ENCODE measurements at regions not wholly inside any gene's neighbourhood (a gene's known extent, or its start where the extent isn't known, plus 50 kb on each side); places are given as distances from the start of the nearest gene placed in this dataset.

DNA sequence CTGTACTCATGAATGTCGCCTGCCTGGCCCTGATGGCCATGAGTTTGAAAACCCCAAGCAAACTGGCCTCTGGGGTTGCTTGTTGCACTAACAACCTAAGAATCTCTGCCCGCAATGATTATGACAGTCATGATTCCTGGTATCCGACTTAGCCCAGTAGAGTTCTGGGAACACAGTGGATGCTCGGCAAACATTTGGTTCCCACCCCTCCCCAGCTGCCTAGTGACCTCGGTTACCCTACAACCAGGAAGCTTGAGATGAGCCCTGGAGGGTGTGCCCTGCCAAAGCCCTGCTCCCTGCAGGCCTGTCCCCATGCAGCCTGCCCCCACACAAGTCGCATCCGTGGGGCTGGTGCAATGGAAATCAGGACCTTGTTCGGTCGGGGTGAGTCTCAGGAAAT, 76.0 kb upstream of the ZBTB40 start:
- Histone ChIP-seq H3K4me3 (no peak overlapping the region), H3K36me3 (replicated peaks in 1 of 2; ENCODE audit: insufficient read depth in 1 of 2, low read depth in 2 of 2) (no peaks in the 10 kb centered on the region), H3K27ac (no peak overlapping the region), H3K4me1 (no peaks in the 10 kb centered on the region), H3K27me3 (no peaks in the 10 kb centered on the region), H3K9me3 (no peaks in the 10 kb centered on the region)
- DNase-seq = no peak
- ATAC-seq = no peak
- WGBS, 2 donors = 65 to 75% methylated on average over 4 to 9 of the region's 9 CpGs
- intact Hi-C loops (cut with DNase I) = no loop called here
- TF ChIP-seq, protein P1, sequence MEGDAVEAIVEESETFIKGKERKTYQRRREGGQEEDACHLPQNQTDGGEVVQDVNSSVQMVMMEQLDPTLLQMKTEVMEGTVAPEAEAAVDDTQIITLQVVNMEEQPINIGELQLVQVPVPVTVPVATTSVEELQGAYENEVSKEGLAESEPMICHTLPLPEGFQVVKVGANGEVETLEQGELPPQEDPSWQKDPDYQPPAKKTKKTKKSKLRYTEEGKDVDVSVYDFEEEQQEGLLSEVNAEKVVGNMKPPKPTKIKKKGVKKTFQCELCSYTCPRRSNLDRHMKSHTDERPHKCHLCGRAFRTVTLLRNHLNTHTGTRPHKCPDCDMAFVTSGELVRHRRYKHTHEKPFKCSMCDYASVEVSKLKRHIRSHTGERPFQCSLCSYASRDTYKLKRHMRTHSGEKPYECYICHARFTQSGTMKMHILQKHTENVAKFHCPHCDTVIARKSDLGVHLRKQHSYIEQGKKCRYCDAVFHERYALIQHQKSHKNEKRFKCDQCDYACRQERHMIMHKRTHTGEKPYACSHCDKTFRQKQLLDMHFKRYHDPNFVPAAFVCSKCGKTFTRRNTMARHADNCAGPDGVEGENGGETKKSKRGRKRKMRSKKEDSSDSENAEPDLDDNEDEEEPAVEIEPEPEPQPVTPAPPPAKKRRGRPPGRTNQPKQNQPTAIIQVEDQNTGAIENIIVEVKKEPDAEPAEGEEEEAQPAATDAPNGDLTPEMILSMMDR (IDR thresholded peaks at IDR 0.05) = no peak
- no peak for TF ChIP-seq POLR2A (IDR thresholded peaks at IDR 0.05)

DNA sequence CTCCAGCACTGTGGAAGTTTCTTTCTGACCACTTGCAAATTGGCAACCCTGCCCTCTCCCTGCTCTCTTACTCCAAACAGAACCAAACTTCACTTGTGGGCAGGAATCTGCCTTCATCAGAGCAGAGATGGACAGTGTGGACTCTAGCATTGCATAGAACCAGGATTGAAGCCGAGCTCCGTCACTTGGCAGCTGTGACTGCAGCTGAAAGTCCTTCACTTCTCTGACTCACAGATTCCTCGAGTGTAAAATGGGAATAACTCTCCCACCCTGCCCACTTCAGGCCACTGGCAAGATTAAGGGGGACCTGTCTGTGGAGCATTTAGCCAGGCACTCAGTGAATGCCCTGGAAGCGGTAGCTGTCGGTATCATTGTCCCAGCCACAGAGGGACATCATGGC, 75.7 kb upstream of the ZBTB40 start:
- no peaks in the 10 kb centered on the region for H3K4me1 ChIP-seq
- DNase-seq (no peak), ATAC-seq (no peak)
- intact Hi-C loops (cut with DNase I) = no loop called here
- TF ChIP-seq, protein P1 (IDR thresholded peaks at IDR 0.05) = no peak
- no peak for TF ChIP-seq POLR2A (IDR thresholded peaks at IDR 0.05)
- H3K9me3 ChIP-seq = no peaks in the 10 kb centered on the region
- no peaks in the 10 kb centered on the region for H3K36me3 ChIP-seq (replicated peaks in 1 of 2; ENCODE audit: insufficient read depth in 1 of 2, low read depth in 2 of 2)
- H3K4me3 ChIP-seq = no peak overlapping the region
- WGBS, 2 donors = 87% methylated on average over 5 of the region's 5 CpGs; no CpG with 5 or more reads in 1 of the 2 donors
- no peak overlapping the region for H3K27ac ChIP-seq
- no peaks in the 10 kb centered on the region for H3K27me3 ChIP-seq

DNA sequence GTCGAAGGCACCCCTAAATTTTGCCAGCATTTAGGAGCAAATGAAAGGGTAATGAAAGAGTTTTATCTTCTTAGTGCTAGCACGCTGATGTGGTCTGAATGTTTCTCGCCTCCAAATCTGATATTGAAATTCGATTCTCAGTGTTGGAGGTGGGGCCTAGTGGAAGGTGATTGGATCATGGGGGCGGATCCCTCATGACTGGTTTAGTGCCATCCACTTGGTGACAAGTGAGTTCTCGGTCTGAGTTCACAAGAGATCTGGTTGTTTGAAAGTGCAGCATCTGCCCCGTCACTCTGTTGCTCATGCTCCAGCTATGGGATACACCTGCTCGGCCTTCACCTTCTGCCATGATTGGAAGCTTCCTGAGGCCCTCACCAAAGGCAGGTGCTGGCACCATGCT, 75.1 kb upstream of the ZBTB40 start:
- intact Hi-C loops (cut with DNase I) = no loop called here
- no peaks in the 10 kb centered on the region for H3K4me1 ChIP-seq
- no peaks in the 10 kb centered on the region for H3K27me3 ChIP-seq
- H3K36me3 ChIP-seq (replicated peaks in 1 of 2; ENCODE audit: insufficient read depth in 1 of 2, low read depth in 2 of 2) = no peaks in the 10 kb centered on the region
- DNase-seq = no peak
- TF ChIP-seq POLR2A (IDR thresholded peaks at IDR 0.05) = no peak
- 83 to 87% methylated on average over 7 to 8 of the region's 8 CpGs for WGBS, 2 donors
- no peak overlapping the region for H3K27ac ChIP-seq
- no peak for ATAC-seq
- no peaks in the 10 kb centered on the region for H3K9me3 ChIP-seq
- no peak overlapping the region for H3K4me3 ChIP-seq

DNA sequence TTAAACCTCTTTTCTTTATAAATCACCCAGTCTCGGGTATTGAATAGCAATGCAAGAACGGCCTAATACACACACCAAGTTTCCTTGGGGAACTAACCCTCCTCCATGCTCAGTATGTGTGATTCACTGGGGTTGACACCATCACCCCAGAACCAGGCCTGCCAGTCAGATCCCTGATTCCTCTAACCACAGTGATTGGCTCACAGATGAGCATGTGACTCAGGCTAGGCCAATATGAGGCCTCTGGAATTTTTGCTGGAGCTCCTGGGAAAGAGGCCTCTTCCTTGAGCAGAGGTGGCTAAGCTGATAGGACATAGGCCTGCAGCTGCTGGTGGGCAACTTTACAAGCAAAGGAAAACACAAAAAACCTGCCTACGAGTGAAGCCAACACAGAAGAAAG, 74.7 kb upstream of the ZBTB40 start:
- H3K27me3 ChIP-seq = no peaks in the 10 kb centered on the region
- H3K27ac ChIP-seq = no peak overlapping the region
- intact Hi-C loops (cut with DNase I) = no loop called here
- DNase-seq (no peak), ATAC-seq (no peak)
- H3K9me3 ChIP-seq = no peaks in the 10 kb centered on the region
- no peak overlapping the region for H3K4me3 ChIP-seq
- H3K4me1 ChIP-seq = no peaks in the 10 kb centered on the region
- H3K36me3 ChIP-seq (replicated peaks in 1 of 2; ENCODE audit: insufficient read depth in 1 of 2, low read depth in 2 of 2) = no peaks in the 10 kb centered on the region
- 75 to 88% methylated on average over 3 of the region's 3 CpGs for WGBS, 2 donors
- TF ChIP-seq, protein P1 (IDR thresholded peaks at IDR 0.05) = no peak
- TF ChIP-seq POLR2A (IDR thresholded peaks at IDR 0.05) = no peak

DNA sequence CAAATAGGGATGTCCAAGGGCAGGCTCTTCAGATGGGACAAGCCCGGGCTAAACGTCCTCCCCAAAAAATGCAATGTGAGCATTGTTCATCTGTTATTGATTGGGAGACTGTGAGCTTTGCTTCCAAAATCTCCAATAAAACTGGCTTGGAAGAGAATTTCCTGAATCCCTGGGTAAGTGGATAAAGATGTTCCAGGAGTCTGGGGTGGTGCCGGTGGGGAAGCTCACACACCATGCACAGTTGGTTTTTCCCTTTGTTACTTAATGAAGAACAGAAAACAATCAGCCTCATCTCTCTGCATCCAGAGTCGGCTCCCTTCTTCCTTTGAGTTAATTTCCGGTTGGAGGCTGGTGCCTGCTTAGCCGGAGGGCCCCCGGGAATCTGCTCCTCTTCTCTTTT, 72.1 kb upstream of the ZBTB40 start:
- no peaks in the 10 kb centered on the region for H3K9me3 ChIP-seq
- H3K27me3 ChIP-seq = no peaks in the 10 kb centered on the region
- H3K4me1 ChIP-seq = no peaks in the 10 kb centered on the region
- WGBS, 2 donors = 73 to 79% methylated on average over 7 of the region's 7 CpGs
- DNase-seq (no peak), ATAC-seq (no peak)
- intact Hi-C loops (cut with DNase I) = no loop called here
- no peak overlapping the region for H3K4me3 ChIP-seq
- no peaks in the 10 kb centered on the region for H3K36me3 ChIP-seq (replicated peaks in 1 of 2; ENCODE audit: insufficient read depth in 1 of 2, low read depth in 2 of 2)
- no peak overlapping the region for H3K27ac ChIP-seq
- TF ChIP-seq, protein P1 (IDR thresholded peaks at IDR 0.05) = no peak
- TF ChIP-seq POLR2A (IDR thresholded peaks at IDR 0.05) = no peak
